Putamen (tissue), 1 donor: ENCODE measurements at regions not wholly inside any gene's neighbourhood (a gene's known extent, or its start where the extent isn't known, plus 50 kb on each side); places are given as distances from the start of the nearest gene placed in this dataset.

Experiments
- DNase-seq: peaks from one replicate; pipeline ENCODE4 v3.0.0-alpha.2; 2016; ENCODE audit warnings: low spot score

DNA sequence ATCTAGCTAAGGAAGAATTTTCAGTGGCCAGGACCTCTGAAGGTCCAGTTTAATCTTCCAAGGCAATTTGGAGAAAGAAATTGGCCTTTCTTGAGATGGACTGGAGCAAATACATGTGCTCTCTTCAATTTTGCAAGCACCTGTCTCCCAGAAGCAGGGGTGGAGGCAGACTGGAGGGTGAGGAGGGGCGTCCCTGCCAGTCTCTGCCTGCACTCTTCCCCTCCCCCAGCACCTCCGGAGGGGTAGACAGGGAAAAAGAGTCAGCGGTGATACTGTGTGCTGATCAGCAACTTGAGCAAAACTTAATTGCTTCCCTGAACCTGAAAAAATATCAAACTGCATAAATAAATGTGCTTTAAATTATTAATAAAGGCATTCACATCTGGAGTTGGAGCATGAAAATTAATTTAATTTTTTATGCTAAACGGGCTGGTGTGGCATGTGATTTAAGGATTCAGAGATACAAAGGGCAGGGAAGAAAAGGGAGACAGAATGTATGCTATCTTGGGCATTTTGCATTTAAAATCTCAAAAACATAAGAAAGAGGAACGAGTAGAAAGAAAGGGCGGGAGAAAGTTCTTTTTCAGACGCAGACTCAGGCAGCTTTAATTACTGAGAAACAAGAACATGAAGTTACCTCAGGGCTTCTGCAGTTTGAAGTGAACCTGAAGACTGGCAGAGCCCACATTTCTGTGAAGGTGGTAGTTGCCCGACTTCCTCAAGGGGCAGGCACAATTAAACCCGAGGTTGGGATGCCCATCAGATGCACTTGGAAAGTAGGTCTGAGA is 319.7 kb downstream of the UACA start:
- no peak for DNase-seq

DNA sequence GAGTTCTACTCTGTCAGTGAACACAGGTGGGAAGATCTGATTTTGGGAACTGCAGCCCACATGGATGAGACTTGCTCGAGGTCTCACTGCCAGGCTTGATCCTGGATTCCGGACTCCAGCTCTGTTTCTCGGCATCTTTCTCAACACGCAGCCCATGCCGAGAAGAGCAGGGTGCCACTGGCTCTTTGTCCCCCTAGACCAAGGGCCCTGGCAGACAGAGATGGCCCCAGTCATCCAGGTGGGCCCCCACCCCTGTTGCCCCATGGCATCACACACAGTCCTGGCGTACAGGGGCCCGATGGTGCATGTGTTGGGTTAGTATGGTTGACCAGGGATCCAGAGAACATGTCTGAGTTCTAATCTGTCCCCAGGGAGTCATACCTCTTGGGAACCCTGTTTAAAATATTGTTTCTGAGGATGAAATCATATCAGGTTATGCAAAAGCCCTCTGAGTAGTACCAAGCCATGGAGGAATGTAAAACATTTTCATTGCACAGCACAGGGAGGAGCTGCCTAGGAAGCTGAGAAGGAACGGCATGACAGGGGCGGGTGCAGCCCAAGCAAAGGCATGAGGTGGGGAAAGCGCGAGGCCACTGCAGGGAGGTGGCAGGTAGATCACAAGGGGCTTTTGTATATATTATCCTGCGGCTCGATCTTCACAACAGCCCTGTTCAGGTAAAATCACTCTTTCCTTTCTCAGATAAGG is 320.6 kb downstream of the UACA start:
- no peak for DNase-seq

DNA sequence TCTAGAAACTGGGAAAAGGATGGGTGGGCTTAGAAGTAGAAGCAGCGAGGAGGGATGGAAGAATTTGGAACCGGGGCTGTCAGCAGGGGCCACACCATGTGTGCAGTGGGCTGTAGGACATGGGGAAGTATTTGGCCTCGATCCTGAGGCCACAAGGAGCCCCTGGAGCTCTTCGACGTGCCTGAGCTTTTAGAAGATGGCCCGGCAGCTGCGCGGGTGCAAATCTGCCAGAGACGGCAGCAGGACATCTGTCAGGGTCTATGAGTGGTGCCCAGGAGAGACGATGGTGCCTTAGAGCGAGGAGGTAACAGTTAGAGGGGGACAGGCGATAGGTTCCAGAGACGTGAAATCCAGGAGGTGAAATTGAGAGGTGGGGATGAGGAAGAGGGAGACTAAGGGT is 321.1 kb downstream of the UACA start:
- no peak for DNase-seq

DNA sequence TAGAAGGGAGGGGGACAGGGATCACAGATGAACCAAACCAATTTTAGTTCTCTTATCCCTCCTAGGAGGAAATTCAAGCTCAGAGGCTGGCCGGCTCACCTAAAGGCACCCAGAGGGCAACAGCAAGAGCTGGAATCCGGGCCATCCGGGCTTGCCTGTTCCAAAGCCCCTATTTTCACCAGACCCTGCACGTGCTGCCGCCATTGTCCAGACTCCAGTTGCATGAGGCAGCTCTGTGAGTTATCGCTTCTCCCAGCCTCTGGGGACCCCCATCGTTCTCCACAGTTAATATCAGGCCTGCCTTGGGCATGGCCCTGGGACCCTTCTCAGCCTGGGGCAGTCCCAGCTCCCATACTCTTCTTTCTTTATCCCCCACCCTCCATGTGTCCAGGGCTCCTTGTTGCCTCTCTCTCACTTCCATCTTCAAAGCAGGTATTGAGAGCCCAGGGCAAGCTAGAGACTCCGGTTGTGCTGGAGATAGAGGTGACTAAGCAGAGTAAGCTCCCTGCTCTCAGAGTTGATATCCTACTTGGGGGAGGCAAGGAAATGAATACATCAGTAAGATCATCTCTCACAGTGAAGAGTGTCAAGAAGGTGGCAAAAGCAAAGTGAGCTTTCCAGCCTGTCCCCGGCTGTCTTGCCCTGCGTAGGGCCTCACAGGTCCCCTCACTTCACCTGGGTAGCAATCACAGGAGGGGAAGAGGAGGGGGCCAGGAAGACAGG is 322.8 kb downstream of the UACA start:
- DNase-seq = no peak

DNA sequence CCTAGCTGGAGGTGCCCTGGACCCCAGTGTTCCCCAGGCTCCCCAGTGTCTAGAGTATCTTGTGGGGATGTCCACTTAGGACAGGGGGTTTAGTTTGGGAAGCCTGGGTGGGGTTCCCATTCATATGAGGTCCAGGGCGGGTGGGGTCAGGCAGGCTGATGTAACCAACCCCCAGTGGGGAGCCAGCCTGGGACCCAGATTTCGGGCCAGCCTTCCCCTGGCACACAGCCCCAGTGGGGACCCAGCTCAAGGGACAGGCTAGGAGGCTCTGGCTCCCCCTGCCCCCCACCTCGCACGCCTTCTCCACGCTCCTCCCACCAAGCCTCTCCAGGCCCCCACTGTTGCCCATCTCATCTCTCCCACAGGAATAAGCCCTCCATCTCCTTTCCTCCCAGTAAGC is 323.5 kb downstream of the UACA start:
- DNase-seq = no peak

DNA sequence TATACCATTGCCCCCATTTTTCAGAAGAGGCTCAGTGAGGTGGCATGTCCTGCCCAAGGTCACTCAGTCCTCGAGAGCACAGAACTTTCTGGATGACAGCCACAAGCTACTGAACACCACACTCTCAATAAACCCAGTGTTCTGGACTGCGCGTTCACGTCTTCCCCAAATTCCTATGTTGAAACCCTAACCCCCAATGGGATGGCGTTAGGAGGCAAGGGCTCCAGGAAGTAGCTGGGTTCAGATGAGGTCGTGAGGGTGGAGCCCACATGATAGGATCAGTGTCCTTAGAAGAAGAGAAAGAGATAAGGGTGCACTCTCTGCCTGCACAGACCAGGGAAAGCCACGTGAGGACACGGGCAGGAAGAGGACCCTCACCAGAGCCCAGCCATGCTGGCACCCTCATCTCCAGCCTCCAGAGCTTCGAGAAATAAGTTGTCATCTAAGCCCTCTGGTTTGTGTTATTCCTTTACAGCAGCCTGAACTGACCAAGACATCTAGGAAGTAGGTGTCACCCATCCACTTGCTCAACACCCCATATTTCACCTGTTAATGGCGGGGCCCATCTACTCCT is 324.0 kb downstream of the UACA start:
- DNase-seq = no peak

DNA sequence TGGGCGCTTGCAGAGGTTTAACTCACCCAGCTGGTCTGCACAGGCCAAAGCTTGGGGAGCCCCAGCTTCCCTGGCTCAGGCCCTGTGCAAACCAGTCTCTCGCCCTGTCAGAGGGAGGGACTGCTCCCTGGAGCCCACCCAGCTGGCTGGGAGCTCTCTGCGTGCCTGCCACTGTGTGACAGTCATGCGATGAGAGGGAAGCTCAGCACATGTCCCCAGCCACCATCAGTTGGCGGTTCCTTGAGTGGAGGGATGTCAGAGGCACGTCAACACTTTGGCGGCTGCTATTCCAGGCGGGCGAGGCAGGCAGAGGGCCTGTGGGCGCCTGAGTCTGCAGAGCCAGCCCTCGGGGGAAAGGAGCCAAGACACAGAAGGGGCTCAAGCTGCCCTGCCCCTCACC is 324.6 kb downstream of the UACA start:
- DNase-seq = no peak

DNA sequence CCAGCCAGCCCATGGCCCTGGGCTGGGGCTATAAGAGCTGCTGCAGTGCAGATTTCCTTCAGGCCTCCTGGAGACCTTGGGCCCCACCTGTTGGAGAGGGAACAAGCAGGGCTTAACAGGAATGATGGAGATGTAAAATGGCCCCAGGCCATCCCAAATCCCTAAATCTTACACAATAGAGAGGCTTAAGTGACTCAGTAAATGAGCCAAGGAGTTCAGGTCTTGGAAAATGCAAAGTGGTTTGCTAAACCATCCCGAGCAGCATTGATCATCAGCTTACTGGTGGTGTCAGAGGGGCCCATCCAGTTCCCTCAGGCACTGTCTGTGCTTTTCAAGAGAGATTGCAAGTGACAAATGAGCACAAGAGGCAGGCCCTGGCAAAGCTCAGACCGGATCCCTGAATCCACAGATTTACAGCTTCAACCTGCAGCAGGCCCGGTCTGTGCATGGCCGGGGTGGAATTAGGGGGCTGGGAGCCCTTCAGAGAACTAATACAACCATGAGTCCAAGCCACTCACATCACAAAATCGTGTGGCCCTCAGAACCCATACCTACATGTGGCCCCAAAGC is 325.4 kb downstream of the UACA start:
- no peak for DNase-seq

DNA sequence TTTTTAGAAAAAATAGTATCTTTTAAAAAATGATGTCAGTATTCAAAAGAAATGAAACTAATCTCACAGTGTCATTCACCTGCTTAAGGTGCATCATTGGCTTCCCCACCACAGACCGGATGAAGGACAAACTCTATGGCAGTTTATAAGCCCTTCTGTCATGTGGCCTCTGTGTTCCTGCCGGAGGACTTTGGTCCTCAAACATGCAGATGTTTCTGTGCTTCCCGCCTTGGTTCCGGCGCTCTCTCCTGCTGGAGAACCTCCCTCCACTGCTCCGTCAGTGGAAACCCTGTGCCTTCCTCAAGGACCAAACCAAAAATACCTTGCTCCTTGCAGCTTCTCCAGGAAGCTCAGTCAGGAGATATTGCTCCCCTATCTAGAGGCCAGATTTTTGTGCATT is 326.3 kb downstream of the UACA start:
- DNase-seq = no peak

DNA sequence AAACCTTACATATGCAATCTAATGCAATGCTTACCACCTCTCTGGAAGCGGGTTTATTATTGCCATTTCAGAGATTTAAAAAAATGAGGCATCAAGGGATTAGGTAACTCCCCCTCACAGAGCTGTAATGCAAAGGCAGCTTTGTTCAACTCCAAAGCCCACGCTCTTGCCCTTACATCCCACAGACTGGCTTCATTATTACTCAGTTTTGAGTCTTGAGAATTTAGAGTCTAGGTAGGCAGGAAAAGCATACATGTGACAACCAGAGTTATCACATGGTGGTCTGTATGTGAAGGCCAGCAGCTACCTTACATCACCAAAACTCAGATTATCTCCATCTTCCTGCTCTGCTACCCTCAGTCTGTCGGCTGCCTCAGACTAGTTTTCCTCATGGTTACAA is 326.9 kb downstream of the UACA start:
- DNase-seq = no peak

DNA sequence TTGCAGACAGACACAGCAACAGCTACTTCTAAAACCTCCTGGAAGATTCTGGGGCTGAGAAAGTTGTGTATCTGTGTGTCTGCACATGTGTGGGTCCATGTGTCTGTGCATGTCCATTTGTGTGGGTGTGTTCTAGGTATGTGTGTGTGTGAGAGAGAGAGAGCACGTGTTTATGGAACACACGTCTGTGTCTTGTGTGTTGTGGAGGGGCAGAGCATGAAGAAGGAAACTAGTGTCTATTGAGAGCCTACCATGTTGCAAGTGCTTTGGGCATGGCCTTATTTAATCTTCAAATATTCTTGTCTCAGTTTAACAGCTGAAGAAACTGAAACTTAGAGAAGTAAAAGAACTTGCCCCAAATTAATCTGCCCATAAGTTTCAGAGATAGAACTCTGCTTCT is 327.5 kb downstream of the UACA start:
- DNase-seq = no peak

DNA sequence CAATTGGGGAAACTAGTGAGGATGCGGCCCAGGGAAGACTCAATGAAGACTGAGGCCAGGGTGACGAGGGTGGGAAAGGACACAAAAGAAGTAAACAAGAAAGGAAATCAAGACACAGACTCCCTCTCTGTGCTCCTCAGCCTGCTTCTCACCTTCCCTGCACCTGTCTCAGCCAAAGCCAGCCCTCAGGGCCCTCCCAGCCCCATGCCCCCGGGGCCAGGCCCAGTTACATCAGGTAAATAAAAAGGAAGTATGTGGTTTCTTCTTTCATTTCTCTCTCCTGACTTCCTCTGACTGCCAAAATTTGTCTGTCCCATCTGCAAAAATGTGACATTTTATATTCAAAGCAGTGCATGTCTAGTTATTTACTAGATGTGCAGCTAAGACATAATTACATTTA is 328.0 kb downstream of the UACA start:
- no peak for DNase-seq

DNA sequence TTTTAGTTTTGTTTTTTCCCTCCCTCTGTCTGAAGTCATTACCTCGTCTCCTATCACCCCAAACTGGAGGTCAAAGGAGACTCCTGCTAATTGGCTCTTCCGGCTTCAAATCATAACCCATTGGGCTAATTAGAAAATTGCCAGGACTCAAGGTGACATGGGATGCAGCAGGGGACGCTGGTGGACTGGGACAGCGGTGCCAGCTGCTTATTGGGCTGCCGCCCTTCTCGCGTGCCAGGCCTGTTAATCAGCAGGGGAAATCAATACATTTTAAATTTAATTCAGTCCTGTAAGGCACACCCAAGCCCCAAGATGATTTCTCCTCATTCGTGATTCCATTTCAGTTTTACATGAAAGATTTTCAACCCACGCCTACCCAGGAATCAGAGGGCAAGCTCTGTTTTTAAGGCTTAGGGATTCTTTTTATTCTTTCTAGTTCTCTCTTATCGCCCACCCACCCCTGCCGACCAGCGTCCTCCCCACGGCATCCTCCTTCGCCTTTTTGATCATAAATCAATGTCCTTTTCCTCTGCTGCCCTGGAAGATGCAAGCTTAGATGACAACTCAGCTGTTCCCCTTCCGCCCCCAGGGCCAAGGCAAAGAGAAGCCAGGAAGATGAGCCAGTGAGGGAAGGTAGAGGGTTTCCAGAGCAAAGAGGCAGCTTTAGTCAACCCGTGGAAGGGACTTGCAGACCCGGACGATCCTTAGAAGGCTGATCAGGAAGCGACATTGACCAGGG is 329.6 kb downstream of the UACA start:
- no peak for DNase-seq

DNA sequence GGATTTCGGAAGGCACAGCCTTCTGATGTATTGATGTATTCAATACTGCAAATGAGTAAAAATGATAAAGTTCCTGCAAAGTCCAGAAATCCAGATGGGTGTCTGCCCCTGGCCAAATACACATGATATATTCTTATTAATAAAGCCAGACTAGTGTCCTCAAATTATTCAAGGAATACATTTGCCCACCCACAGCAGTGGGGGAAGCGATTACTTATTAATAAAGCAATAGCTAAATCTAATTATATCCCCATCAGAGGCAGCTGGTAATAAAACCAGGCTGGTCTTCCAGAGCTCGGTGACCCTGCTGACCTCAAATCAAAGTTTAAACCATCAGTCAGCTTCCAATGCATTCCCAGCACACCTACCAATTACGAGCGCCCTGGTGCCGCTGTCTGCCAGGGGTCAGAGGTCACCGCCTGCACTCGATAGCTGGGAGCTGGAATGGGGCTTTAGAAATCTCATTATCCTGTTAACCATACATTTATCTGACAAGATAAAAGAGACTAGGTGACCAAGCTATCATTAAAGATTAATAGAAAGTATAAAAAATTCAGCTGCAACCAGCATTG is 330.3 kb downstream of the UACA start:
- no peak for DNase-seq

DNA sequence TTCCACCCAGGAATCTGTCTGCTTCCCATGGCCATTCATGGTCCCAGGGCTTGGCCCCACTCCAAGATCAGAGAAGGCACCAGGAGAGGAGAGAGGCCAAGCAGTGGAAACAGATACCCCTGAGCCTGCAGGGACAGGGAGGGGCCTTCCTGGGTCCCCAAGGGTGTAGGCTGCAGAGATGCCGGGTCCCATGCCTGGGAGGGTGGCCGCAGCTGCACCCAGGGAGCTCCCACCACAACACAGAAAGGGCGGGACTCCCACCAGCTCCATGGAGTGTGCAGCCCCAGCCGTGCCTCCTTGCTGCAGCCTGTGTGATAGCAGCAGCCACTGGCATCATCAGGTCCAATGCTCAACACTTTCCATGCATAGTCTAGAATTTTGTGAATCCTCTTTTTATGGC is 331.5 kb downstream of the UACA start:
- DNase-seq = no peak

DNA sequence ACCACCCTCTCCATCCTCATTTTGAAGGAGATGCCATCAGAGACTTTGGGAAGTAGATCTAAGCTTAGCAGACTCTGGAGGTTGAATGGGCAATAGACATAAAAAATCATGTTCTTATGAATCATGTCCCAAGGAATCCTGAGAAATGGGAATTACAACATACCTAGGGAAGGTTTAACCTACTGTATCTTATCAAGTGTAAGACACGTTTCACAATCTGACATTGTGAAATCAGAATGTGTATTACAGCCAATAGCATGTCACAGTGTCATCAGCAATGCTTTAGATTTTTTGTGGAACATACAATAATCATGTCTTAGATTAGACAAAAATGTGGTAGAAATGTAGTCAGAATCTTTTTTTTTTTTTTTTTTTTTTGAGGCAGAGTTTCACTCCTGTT is 332.4 kb upstream of the TLE3 start:
- DNase-seq = no peak

DNA sequence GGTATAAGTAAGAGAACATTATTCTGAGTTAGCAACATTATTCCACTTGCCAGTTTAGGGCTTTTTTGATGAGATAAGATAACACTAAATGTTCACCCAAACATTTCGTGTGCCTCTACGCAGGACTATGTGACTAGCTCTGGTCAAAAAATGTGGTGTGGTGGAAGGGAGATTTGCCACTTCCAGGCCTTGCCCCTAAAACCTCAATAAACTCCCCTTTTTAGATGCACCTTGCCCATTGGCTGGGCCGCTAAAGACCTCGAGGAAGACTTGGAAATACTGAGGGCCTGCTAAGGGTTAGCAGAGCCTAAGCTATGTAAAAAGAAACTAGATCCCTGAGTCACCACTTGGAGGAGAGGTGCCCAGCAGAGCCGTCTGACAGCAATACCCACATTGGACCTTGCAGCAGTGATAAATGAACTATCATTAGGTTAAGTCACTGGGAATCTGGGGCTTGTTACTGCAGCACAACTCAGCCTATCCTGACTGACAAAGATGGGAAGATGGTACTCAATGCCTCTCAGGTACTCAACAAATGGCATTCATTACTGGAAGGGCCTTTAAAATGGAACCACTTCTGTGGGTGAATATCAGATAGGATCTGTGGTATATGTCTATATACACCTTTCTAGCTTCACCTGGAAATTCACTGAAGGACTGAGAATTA is 331.5 kb upstream of the TLE3 start:
- DNase-seq = no peak

DNA sequence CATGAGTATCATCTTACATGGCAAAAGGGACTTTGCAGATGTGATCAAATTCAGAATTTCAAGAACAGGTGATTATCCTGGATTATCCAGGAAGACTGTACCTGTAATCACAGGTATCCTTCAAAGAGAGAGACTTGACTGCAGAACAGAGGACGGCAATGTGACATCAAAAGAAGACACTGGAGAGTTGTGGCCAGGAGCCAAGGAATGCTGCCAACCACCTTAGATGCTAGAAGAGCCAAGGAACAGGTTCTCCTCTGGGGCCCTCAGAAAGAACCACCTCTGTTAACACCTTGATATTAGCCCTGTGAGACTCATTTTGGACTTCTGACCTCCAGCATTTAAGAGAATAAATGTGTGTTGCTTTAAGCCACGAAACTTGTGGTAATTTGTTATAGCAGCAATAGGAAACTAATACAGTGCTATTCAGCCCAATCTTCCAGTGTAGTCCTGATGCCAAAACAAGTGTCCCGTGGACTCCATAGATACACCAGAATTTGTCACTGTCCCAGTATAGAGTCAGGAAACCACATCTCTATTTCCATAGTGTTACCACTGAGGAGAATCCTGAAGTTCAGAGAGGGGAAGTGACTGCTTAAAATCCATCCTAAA is 330.6 kb upstream of the TLE3 start:
- no peak for DNase-seq

DNA sequence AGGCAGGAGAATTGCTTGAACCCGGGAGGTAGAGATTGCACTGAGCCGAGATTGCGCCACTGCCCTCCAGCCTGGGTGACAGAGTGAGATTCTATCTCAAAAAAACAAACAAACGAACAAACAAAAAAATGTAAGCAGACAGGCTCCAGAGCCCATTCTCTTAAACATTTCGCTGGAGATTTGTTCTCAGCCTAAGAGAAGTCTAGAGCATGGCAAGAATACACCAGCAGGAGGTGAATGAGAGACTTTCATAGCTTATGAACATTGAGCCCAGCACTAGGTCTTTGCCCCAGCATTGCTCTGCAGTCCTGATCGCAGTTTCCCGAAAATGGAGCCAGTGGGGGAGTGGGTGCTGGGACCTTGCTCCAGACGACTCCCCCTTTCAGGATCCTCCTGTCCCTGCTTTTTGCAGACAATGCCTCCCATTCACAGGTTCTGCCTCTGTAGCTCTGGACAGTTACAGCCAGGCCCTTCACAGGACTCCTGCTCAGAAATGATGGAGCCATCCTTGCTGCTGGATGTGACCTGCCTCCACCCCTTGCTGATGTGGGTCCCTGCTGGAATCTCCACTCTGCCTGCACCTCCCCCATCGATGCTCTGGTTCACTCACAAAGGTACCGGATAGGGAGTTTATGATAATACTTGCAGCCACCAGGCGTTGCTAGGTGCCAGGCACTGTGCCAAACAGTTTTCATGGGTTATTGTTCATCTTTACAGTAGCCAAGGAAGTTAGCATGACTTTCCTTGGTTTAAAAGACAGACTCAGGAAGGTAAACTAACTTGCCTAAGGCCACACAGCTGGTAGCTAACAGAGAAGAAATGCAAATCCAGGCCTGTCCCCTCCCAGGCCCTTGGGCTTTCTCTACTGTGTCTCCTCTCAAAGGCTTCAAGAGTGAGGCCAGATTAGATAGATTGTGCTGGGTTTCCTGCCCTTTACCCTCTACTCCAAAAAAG is 329.7 kb upstream of the TLE3 start:
- DNase-seq = no peak
